ENCODE measurements at regions not wholly inside any gene's neighbourhood (a gene's known extent, or its start where the extent isn't known, plus 50 kb on each side); places are given as distances from the start of the nearest gene placed in this dataset.
"Not testable (repeated sequence)": the region's sequence is repeated elsewhere in the genome, so short reads cannot be mapped to it uniquely, and the experiment has no call there.

DNA sequence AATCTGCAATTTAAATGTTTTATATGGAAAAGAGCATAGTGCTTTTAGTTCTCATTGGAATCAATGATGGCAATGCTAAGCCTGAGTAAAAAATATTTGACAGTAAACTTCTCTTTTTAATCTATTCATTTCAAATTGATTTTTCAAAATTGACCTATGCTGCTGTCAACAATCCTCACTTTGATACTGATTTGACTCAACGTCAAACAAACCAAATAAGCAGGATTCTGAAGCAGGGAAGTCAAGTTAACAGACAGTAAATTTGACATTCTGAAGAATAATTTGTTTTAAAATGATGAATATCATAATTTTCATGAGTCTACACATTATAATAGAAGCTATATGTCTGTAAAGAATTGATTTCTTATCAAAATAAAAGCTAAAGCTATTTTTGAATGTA lies 1053.1 kb downstream of the DIPK2A start:
- Mint-ChIP-seq H3K9me3 (peaks cover 6% of the 10 kb centered on the region), H3K27ac (no peak overlapping the region), H3K4me3 (no peak overlapping the region), H3K27me3 (no peaks in the 10 kb centered on the region), H3K4me1 (ENCODE audit: low read depth) (no peaks in the 10 kb centered on the region), H3K36me3 (no peaks in the 10 kb centered on the region)
- POLR2A ChIA-PET = no interaction called here
- intact Hi-C loops (cut with micrococcal nuclease) = no loop called here
- CTCF ChIA-PET = no interaction called here
- no peak for DNase-seq

DNA sequence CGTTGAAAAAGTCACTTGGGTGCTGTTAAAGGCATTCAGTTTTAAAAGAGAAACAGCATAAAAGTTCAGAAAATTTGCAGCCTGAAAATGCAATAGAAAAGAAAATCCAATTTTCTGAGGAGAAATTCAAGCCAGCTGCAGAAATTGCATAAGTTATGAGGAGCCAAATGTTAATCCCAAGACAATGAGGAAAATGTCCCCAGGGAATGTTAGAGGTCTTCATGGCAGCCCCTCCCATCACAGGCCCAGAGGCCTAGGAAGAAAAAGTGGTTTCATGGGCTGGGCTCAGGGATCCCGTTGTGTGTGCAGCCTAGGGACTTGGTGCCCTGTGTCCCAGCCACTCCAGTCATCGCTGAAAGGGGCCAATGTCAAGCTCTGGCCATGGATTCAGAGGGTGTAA lies 1055.6 kb downstream of the DIPK2A start:
- H3K36me3 Mint-ChIP-seq, CTCF ChIA-PET, H3K27me3 Mint-ChIP-seq: not testable (repeated sequence)

DNA sequence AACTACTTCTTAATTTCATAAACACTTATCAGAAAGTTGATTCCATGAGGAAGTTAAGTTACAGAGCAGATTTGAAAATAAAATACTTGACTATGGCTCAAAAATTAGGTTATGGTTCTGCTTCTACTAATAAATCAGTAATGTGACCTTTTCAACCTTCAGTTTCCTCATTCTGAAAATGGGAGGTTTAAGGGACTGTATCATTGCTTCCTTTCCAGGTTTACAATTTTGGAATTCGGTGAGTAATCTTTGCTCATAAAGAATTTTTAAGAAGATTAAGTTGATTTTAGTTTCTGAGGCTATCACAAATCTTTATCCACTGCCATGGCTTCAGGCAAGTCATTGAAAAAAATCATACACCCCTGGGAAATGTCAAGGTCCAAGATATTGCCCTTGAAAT lies 1061.2 kb downstream of the DIPK2A start:
- H3K4me3 Mint-ChIP-seq = no peak overlapping the region
- H3K27me3 Mint-ChIP-seq = no peaks in the 10 kb centered on the region
- intact Hi-C loops (cut with micrococcal nuclease) = no loop called here
- H3K36me3 Mint-ChIP-seq = no peaks in the 10 kb centered on the region
- peaks cover 9% of the 10 kb centered on the region for H3K9me3 Mint-ChIP-seq
- DNase-seq = no peak
- H3K27ac Mint-ChIP-seq = no peak overlapping the region
- CTCF ChIA-PET = no interaction called here
- no peaks in the 10 kb centered on the region for H3K4me1 Mint-ChIP-seq (ENCODE audit: low read depth)
- POLR2A ChIA-PET = no interaction called here

More for the DNA sequence above, 1055.6 kb downstream of the DIPK2A start:
- POLR2A ChIA-PET; H3K4me3 Mint-ChIP-seq; H3K4me1 Mint-ChIP-seq (ENCODE audit: low read depth); H3K27ac Mint-ChIP-seq; intact Hi-C loops (cut with micrococcal nuclease); DNase-seq; H3K9me3 Mint-ChIP-seq: not testable (repeated sequence)

DNA sequence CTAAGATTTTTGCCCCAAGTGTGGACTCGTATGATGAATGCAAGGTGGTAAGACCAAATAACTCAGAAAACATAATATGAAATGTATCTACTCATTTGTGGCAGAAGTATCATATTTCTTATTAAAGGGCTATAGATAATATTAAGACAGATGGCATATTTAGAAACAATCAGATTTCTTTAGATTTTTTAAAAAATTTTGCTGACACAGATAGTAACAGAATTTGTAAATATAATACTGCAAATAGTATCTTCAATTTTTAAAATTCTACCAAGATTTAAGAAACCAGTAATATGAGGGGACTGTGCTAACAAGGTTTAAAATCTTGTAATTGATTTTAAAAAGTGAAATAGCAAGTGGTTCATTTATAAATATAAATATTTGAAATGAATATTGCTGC lies 1064.1 kb downstream of the DIPK2A start:
- DNase-seq = no peak
- Mint-ChIP-seq H3K27me3 (no peaks in the 10 kb centered on the region), H3K4me1 (ENCODE audit: low read depth) (no peaks in the 10 kb centered on the region), H3K36me3 (no peaks in the 10 kb centered on the region), H3K27ac (no peak overlapping the region), H3K4me3 (no peak overlapping the region), H3K9me3 (peaks cover 2% of the 10 kb centered on the region)
- intact Hi-C loops (cut with micrococcal nuclease) = no loop called here
- CTCF ChIA-PET = no interaction called here
- POLR2A ChIA-PET = no interaction called here

DNA sequence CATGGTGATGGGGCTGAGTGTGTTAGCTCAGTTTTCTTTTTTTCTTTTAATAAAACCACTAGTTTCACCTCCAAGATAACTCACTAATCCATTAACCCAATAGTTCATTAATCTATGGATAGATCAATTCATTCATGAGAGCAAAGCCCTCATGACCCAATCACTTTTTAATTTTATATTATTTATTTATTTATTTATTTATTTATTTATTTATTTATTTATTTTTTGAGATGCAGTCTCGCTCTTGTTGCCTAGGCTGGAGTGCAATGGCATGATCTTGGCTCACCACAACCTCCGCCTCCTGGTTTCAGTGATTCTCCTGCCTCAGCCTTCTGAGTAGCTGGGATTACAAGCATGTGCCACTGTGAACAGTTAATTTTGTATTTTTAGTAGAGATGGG lies 1082.4 kb downstream of the DIPK2A start:
- H3K27me3 Mint-ChIP-seq; H3K36me3 Mint-ChIP-seq; CTCF ChIA-PET; H3K4me3 Mint-ChIP-seq; H3K4me1 Mint-ChIP-seq (ENCODE audit: low read depth); H3K27ac Mint-ChIP-seq; POLR2A ChIA-PET; DNase-seq; H3K9me3 Mint-ChIP-seq; intact Hi-C loops (cut with micrococcal nuclease): not testable (repeated sequence)

DNA sequence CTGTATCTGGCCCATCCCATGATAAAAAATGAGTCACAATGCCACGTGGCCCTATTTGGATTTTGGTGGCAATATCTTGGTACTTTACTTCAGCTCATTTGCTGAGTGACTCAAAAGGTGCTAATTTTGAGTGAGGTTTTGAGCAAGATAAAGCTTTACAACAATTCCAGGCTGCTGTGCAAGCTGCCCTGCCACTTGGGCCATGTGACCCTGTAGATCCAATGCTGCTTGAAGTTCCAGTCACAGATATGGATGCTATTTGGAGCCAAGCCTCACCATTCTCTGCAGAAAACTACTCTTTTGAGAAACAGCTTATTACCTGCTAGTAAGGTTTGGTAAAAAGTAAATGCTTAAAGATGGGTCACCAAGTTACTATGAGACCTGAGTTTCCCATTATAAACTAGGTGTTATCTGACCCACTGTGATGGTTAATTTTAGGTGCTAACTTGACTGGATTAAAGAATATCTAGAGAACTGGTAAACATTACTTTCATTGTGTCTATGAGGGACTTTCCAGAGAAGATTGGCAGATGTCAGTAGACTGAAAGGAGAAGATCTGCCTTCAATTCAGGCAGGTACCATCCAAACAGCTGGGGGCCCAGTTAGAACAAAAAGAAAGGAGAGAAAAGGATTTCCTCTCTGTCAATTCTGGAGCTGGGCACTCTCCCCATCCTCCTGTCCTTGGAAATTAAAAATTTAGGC lies 1083.9 kb downstream of the DIPK2A start:
- no peaks in the 10 kb centered on the region for H3K4me1 Mint-ChIP-seq (ENCODE audit: low read depth)
- no peak for DNase-seq
- no peaks in the 10 kb centered on the region for H3K36me3 Mint-ChIP-seq
- H3K27ac Mint-ChIP-seq = no peak overlapping the region
- H3K27me3 Mint-ChIP-seq = no peaks in the 10 kb centered on the region
- no peaks in the 10 kb centered on the region for H3K9me3 Mint-ChIP-seq
- intact Hi-C loops (cut with micrococcal nuclease) = no loop called here
- no peak overlapping the region for H3K4me3 Mint-ChIP-seq
- ChIA-PET POLR2A (no interaction called here), CTCF (no interaction called here)

DNA sequence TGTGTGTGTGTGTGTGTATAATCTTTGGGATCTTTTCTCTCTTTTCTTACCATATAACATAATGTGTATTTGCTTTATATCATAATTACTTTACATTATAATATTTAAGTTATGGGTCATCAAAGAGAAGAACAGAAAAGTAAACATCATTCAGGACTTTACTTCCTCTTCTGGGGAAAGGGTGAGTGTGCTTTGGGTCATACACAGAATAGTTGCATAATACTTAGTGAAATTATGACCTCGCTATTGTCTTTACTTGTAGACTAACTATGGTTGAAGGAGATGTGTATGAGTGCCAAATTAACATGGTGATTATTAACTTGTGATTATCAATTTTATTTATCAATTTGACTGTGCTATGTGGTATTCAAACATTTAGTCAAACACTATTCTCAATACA lies 1086.9 kb downstream of the DIPK2A start:
- Mint-ChIP-seq H3K9me3 (peaks cover 9% of the 10 kb centered on the region), H3K36me3 (no peaks in the 10 kb centered on the region), H3K27ac (no peak overlapping the region), H3K27me3 (no peaks in the 10 kb centered on the region), H3K4me3 (no peak overlapping the region), H3K4me1 (ENCODE audit: low read depth) (no peaks in the 10 kb centered on the region)
- intact Hi-C loops (cut with micrococcal nuclease) = no loop called here
- DNase-seq = no peak
- CTCF ChIA-PET = no interaction called here
- POLR2A ChIA-PET = no interaction called here

DNA sequence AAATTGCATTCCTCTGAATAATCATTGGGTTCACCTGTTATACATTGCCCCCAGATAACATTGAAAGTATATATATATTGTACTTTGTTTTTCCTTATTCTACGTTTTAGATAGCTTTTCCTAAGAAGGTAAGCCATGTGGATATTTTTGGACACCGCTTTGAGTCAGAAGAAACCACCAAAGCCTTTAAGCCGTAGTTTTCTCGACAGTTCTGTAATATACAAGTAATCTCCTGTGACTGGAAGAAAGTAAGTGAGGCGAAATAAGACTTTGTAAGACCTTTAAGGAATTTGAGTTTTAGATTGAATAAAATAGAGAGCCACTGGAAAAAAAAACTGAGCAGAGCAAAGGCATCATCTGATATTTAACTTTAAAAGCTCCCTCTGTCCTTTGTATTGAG lies 1092.0 kb downstream of the DIPK2A start:
- Mint-ChIP-seq H3K27me3 (no peaks in the 10 kb centered on the region), H3K9me3 (peaks cover 13% of the 10 kb centered on the region), H3K4me3 (no peak overlapping the region), H3K4me1 (ENCODE audit: low read depth) (no peaks in the 10 kb centered on the region), H3K36me3 (no peaks in the 10 kb centered on the region), H3K27ac (no peak overlapping the region)
- intact Hi-C loops (cut with micrococcal nuclease) = no loop called here
- ChIA-PET CTCF (no interaction called here), POLR2A (no interaction called here)
- DNase-seq = no peak

DNA sequence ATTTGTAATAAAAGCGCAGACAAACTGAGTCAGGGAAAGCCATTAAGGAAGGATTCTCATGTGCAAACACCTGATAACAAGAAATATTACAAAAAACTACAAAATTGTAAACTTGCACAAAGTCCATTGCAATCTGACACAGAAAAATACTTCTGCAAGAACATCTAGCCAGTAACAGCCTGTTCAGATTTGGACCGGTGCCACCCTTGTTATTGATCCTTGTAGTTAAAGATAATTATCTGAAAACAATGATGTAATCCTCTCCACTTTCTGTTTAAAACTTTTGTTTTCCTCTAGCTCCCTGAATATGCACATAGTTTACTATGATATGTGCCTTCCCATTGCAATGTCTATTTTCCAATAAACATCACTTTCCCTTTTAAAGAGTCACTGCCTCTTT lies 1090.2 kb downstream of the PLOD2 start:
- no peak overlapping the region for H3K4me3 Mint-ChIP-seq
- ChIA-PET POLR2A (no interaction called here), CTCF (no interaction called here)
- DNase-seq = no peak
- H3K36me3 Mint-ChIP-seq = no peaks in the 10 kb centered on the region
- peaks cover 11% of the 10 kb centered on the region for H3K9me3 Mint-ChIP-seq
- intact Hi-C loops (cut with micrococcal nuclease) = no loop called here
- H3K27ac Mint-ChIP-seq = no peak overlapping the region
- H3K27me3 Mint-ChIP-seq = no peaks in the 10 kb centered on the region
- no peaks in the 10 kb centered on the region for H3K4me1 Mint-ChIP-seq (ENCODE audit: low read depth)

DNA sequence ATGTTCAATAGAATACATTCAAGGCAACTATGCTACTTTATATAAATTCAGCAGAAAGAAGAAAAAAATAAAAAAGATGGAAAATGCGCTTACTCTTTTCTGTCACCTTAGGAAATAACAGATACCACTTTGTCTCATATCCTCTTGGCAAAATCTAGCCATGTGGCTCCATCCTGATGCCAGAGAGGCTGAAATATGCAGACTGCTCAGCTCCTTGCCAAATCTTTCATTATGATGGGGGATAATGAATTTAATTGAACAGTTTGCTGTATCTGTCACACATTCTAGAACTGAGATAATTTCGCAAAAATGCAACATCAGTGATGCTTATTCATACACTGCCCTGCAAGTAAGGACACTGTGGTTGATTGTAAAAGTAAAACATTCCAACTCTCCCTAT lies 1081.5 kb downstream of the PLOD2 start:
- Mint-ChIP-seq H3K4me1 (ENCODE audit: low read depth) (no peaks in the 10 kb centered on the region), H3K36me3 (no peaks in the 10 kb centered on the region), H3K27me3 (no peaks in the 10 kb centered on the region), H3K9me3 (peaks cover 3% of the 10 kb centered on the region), H3K4me3 (no peak overlapping the region), H3K27ac (no peak overlapping the region)
- POLR2A ChIA-PET = no interaction called here
- CTCF ChIA-PET = no interaction called here
- intact Hi-C loops (cut with micrococcal nuclease) = no loop called here
- no peak for DNase-seq

DNA sequence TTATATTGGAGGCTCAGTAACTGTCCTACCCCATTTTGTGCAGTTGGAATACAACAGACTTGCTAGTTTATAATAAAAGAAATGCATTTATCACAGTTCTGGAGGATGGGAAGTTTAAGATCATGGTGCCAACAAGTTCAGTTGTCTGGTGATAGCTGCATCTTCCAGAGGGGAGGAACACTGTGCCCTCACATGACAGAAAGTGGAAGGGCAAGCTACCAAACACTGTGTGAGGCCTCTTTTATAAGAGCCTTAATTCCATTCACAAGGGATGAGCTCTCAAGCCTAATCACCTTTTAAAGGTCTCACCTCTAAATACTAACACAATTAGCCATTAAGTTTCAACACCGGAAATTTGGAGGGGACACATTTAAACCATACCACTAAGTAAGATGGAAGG lies 1073.9 kb downstream of the PLOD2 start:
- no peaks in the 10 kb centered on the region for H3K9me3 Mint-ChIP-seq
- CTCF ChIA-PET = no interaction called here

DNA sequence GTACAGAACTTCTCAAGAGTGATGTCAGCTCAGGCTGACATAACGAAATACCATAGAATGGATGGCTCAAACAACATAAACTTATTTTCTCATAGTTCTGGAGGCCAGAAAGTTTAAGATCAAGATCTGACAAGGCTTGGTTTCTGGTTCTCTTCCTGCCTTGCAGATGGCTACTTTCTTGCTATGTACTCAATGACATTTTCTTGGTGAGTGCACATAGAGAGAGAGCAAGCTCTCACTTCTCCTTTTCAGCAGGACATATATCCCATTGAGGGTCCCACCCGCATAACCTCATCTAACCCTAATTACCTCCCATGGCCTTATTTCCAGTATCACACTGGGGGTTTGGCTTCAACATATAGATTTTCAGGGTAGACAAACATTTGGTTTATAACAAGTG lies 1072.1 kb downstream of the PLOD2 start:
- Mint-ChIP-seq H3K4me1 (ENCODE audit: low read depth) (no peaks in the 10 kb centered on the region), H3K27ac (no peak overlapping the region), H3K9me3 (no peaks in the 10 kb centered on the region), H3K4me3 (no peak overlapping the region), H3K36me3 (no peaks in the 10 kb centered on the region), H3K27me3 (no peaks in the 10 kb centered on the region)
- POLR2A ChIA-PET = no interaction called here
- intact Hi-C loops (cut with micrococcal nuclease) = no loop called here
- no peak for DNase-seq
- CTCF ChIA-PET = no interaction called here

More for the DNA sequence above, 1073.9 kb downstream of the PLOD2 start:
- Mint-ChIP-seq H3K27ac (no peak overlapping the region), H3K4me1 (ENCODE audit: low read depth) (no peaks in the 10 kb centered on the region), H3K27me3 (no peaks in the 10 kb centered on the region), H3K36me3 (no peaks in the 10 kb centered on the region), H3K4me3 (no peak overlapping the region)
- POLR2A ChIA-PET = no interaction called here
- intact Hi-C loops (cut with micrococcal nuclease) = no loop called here
- DNase-seq = no peak

DNA sequence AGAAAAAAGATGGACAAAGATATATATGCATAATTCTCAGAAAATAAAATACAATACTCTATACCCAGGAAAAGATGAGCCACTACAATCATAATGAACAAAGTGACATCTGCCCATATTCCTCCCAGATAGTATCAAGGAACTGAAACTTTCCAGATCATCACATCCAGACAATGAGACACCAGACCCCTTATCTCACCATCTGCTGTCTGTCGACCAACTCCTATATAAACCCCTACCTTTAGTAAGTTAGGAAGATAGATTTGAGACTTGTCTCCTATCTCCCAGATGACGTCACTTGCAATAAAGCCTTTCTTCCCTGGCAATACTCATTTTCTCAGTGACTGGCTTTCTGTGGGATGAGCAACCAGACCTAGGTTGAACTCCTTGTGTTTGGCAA lies 1071.6 kb downstream of the PLOD2 start:
- H3K4me3 Mint-ChIP-seq = no peak overlapping the region
- no peaks in the 10 kb centered on the region for H3K9me3 Mint-ChIP-seq
- no peak for DNase-seq
- intact Hi-C loops (cut with micrococcal nuclease) = no loop called here
- no peaks in the 10 kb centered on the region for H3K36me3 Mint-ChIP-seq
- H3K27me3 Mint-ChIP-seq = no peaks in the 10 kb centered on the region
- no peaks in the 10 kb centered on the region for H3K4me1 Mint-ChIP-seq (ENCODE audit: low read depth)
- ChIA-PET POLR2A (no interaction called here), CTCF (no interaction called here)
- no peak overlapping the region for H3K27ac Mint-ChIP-seq

Measured in activated CD4-positive, alpha-beta memory T cell treated with anti-CD3 and anti-CD28 coated beads for 36 hours (primary cell).